ENCODE measurements at regions not wholly inside any gene's neighbourhood (a gene's known extent, or its start where the extent isn't known, plus 50 kb on each side); places are given as distances from the start of the nearest gene placed in this dataset.

GRCh38 chr6:153328194-153328593 lies 197.1 kb upstream of the RGS17 start:
- Histone ChIP-seq H3K4me1 (replicated peaks in 1 of 2; ENCODE audit: control insufficient read depth in 2 of 2, insufficient read depth in 2 of 2, low read length in 2 of 2) (no peaks in the 10 kb centered on the region), H3K27me3 (ENCODE audit: control insufficient read depth in 2 of 2, insufficient read depth in 2 of 2, low read length in 2 of 2) (no peaks in the 10 kb centered on the region), H3K9me1 (ENCODE audit: control insufficient read depth, insufficient read depth, low read length) (no peaks in the 10 kb centered on the region), H3K36me3 (ENCODE audit: control insufficient read depth, insufficient read depth, low read length) (no peaks in the 10 kb centered on the region), H3K4me2 (ENCODE audit: insufficient read depth, low read length) (no peak overlapping the region), H3K27ac (ENCODE audit: extremely low read depth, low read depth, low read length) (no peak overlapping the region), H3K4me3 (no peak overlapping the region), H4K20me1 (replicated peaks; ENCODE audit: control insufficient read depth, insufficient read depth, low read length) (no peaks in the 10 kb centered on the region), H3K79me2 (ENCODE audit: control insufficient read depth, insufficient read depth, low read length) (no peaks in the 10 kb centered on the region), H3K9ac (ENCODE audit: insufficient read depth in 1 of 2, low read depth in 2 of 2, low read length in 2 of 2) (no peak overlapping the region), H3K9me3 (replicated peaks; ENCODE audit: control insufficient read depth, insufficient read depth, low read depth, low read length) (0 out of 2 replicates have a peak, but pooled peaks cover 3% of the 10 kb centered on the region), H2AFZ (ENCODE audit: low read depth, low read length) (no peak overlapping the region)
- TF ChIP-seq GTF2F1 (IDR thresholded peaks at IDR 0.05; ENCODE audit: low read depth, low read length): no peak
- FAIRE-seq (no peak), DNase-seq (ENCODE audit: extremely low read depth in 1 of 4, low spot score in 3 of 4) (no peak), ATAC-seq (no peak)
- POLR2A ChIA-PET: no interaction called here
- intact Hi-C loops (cut with micrococcal nuclease) (no loop called here), in situ Hi-C loops (cut with MboI) (no loop called here)
- CTCF ChIA-PET (ENCODE audit: low intra/inter-chr PET ratio): no interaction called here
- BruUV-seq (replicated peaks): no TSS peak
- 0% methylated on average over 5 of the region's 5 CpGs for WGBS (ENCODE audit: insufficient coverage, low coverage, missing lambda C conversion rate)

GRCh38 chr6:153325661-153326060 lies 194.6 kb upstream of the RGS17 start:
- BruUV-seq (replicated peaks): no TSS peak
- POLR2A ChIA-PET: no interaction called here
- TF ChIP-seq NFRKB (IDR thresholded peaks at IDR 0.05; ENCODE audit: low read depth) (no peak), CEBPB (tag; IDR thresholded peaks at IDR 0.05) (no peak), ZNF280A (IDR thresholded peaks at IDR 0.05; ENCODE audit: low read depth, partially characterized antibody) (no peak), DPF2 (IDR thresholded peaks at IDR 0.05) (no peak), ELF4 (CRISPR knock-in tag; IDR thresholded peaks at IDR 0.05) (no peak), MED1 (CRISPR knock-in tag; IDR thresholded peaks at IDR 0.05; ENCODE audit: borderline replicate concordance) (no peak), SMAD3 (CRISPR knock-in tag; conservative IDR thresholded peaks at IDR 0.05) (no peak), NR2C2 (CRISPR knock-in tag; IDR thresholded peaks at IDR 0.05) (no peak), NR2C2 (tag; IDR thresholded peaks at IDR 0.05) (no peak)

More at GRCh38 chr6:153325661-153326060, 194.6 kb upstream of the RGS17 start:
- no peaks in the 10 kb centered on the region for H4K20me1 ChIP-seq (replicated peaks; ENCODE audit: control insufficient read depth, insufficient read depth, low read length)
- CTCF ChIA-PET (ENCODE audit: low intra/inter-chr PET ratio): no interaction called here
- 0 out of 2 replicates have a peak, but pooled peaks cover 3% of the 10 kb centered on the region for H3K9me3 ChIP-seq (replicated peaks; ENCODE audit: control insufficient read depth, insufficient read depth, low read depth, low read length)
- H3K79me2 ChIP-seq (ENCODE audit: control insufficient read depth, insufficient read depth, low read length): no peaks in the 10 kb centered on the region
- H2AFZ ChIP-seq (ENCODE audit: low read depth, low read length): no peak overlapping the region
- DNase-seq (ENCODE audit: extremely low read depth in 1 of 4, low spot score in 3 of 4): no peak
- H3K4me3 ChIP-seq: no peak overlapping the region
- no peaks in the 10 kb centered on the region for H3K4me1 ChIP-seq (replicated peaks in 1 of 2; ENCODE audit: control insufficient read depth in 2 of 2, insufficient read depth in 2 of 2, low read length in 2 of 2)
- H3K9me1 ChIP-seq (ENCODE audit: control insufficient read depth, insufficient read depth, low read length): no peaks in the 10 kb centered on the region
- FAIRE-seq: no peak
- no peaks in the 10 kb centered on the region for H3K36me3 ChIP-seq (ENCODE audit: control insufficient read depth, insufficient read depth, low read length)
- H3K4me2 ChIP-seq (ENCODE audit: insufficient read depth, low read length): no peak overlapping the region
- in situ Hi-C loops (cut with MboI): no loop called here
- intact Hi-C loops (cut with micrococcal nuclease): no loop called here
- H3K9ac ChIP-seq (ENCODE audit: insufficient read depth in 1 of 2, low read depth in 2 of 2, low read length in 2 of 2): no peak overlapping the region
- H3K27ac ChIP-seq (ENCODE audit: extremely low read depth, low read depth, low read length): no peak overlapping the region
- 0% methylated on average over 1 of the region's 1 CpG for WGBS (ENCODE audit: insufficient coverage, low coverage, missing lambda C conversion rate)
- no peak for ATAC-seq
- H3K27me3 ChIP-seq (ENCODE audit: control insufficient read depth in 2 of 2, insufficient read depth in 2 of 2, low read length in 2 of 2): no peaks in the 10 kb centered on the region
